GM21390 (cell line): ENCODE measurements at regions not wholly inside any gene's neighbourhood (a gene's known extent, or its start where the extent isn't known, plus 50 kb on each side); places are given as distances from the start of the nearest gene placed in this dataset.

Experiments
- ATAC-seq: cut with Tn5 transposase; IDR thresholded peaks from one replicate; pipeline ENCODE4 v1.9.1; 2021; ENCODE audit not compliant: unreplicated experiment

DNA sequence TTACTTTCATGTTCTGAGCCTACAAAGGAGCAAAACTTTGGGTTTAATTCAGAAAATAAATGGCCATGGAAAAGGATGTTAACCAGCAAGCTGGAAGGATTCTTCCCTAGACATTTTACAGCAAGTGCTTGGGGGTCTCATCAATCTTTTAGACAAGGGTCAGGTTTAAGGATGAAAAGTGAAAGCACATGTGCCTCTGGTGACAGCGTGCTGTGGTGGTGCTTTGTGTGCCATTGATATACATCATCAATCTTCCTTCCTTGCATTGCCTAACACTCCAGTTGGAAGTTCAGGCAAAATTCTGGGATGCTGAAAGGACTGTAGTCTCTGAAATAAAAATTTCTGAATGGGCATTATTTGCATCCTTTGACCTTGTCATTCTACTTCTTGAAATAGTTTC lies 171.2 kb downstream of the KCNE4 start:
- ATAC-seq, result no peak

GRCh38 chr2:223225266-223225665 lies 173.3 kb downstream of the KCNE4 start:
- ATAC-seq, result no peak

DNA sequence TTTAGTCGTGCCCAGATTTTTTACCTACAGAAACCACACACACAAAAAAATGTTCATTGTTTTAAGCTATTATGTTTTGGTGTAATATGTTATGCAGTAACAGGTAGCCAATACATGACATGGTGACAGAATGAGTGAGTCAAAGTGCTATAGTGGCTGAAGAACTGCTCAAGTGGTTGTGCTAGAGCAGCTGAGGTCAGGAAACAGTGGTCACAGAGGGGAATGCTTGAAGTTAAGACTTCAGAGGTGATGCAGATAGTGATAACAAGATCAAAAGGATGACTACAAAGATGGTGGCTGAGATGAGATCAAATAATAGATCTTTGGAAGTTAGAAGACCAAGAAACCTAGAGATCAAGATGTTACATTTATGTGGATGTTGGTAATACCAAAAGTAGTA lies 174.3 kb downstream of the KCNE4 start:
- no peak for ATAC-seq

DNA sequence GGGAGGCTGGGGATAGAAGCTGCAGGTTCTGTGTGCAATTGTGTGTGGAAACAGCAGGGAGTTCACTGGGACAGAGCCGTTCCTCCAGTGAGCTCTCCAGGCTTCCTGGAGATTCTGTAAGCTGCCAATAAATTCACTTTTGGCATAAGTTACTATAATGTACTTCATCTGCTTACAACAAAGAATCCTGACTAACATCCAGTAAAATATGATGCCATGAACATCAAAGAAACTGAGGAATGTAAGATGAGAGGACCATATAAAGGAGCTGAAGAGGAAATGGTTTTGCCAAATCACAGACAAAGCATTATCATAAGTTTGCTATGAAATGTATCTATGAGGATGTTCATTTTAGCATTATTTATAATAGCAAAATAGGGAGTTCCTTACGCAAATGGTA lies 175.3 kb downstream of the KCNE4 start:
- ATAC-seq, result no peak

- ATAC-seq, result no peak
Measured at GRCh38 chr2:223228871-223229270, 176.9 kb downstream of the KCNE4 start.

GRCh38 chr2:223230352-223230751 lies 178.4 kb downstream of the KCNE4 start:
- ATAC-seq, result no peak

DNA sequence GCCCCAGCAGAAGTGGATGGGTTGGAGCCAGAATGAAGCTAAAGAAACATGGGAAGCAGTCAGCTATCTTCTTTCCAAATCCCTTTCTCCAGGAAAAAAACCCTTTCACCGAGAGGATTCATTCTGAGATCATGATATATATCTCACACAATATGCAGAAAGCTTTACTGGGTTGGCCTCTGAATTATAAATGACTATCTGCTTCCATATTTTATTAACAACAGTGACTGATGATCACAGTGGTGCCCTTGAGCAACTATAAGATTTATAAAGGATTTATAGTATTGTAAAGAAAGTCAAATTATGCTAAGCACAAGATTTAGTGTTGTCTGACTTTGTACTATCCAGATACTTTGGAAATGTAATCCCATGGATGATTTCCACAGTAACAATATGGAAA lies 180.3 kb downstream of the KCNE4 start:
- ATAC-seq, result no peak

GRCh38 chr2:223232896-223233295 lies 180.9 kb downstream of the KCNE4 start:
- ATAC-seq, result no peak

DNA sequence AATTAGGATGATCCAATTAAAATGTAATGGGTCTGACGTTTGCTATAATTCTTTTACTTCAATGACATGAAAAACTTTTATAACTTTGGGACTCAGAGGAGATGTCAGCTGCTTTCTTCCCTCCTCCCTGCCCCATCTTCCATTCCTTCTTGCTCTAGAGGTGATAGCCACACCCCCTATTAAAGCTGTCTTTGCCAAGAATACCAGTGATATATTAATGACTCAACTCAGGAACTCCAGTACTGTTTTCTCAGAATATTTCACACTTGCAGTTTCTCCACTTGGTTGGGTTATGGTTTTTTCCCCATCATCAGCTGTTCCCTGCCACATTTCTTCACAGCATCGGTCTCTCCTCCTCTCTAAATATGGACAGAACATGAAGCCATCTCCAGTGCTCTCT lies 184.0 kb downstream of the KCNE4 start:
- no peak for ATAC-seq

DNA sequence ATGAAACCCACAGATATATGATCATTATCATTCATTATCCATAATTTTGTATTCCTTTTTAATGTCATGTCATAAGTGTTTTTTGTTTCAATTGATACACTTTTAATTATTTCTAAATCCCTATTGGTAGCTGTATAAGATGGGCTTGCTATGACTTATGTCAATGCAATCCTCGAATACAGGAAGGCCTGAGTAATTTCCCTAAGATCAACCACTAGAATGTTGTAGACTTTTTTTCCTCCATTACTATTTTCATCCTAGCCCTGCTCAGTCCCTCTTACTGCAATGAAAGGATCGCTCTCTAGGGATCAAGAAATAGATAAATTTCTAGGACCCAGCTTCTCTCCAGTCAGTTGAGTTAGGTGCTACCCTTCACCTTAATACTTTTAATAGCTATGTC lies 186.3 kb downstream of the KCNE4 start:
- no peak for ATAC-seq

DNA sequence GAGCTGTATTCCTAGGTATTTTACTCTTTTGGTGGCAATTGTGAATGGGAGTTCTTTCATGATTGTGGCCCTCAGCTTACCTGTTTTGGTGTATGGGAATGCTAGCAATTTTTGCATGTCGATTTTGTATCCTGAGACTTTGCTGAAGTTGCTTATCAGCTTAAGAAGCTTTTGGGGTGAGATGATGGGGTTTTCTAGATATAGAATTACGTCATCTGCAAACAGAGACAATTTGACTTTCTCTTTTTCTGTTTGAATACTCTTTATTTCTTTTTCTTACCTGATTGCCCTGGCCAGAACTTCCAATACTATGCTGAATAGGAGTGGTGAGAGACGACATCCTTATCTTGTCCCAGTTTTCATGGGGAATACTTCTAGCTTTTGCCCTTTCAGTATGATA lies 191.2 kb downstream of the KCNE4 start:
- no peak for ATAC-seq

GRCh38 chr2:223247136-223247535 lies 195.1 kb downstream of the KCNE4 start:
- ATAC-seq, result no peak

- ATAC-seq, result no peak
Measured at GRCh38 chr2:223251656-223252229, 199.8 kb downstream of the KCNE4 start.

DNA sequence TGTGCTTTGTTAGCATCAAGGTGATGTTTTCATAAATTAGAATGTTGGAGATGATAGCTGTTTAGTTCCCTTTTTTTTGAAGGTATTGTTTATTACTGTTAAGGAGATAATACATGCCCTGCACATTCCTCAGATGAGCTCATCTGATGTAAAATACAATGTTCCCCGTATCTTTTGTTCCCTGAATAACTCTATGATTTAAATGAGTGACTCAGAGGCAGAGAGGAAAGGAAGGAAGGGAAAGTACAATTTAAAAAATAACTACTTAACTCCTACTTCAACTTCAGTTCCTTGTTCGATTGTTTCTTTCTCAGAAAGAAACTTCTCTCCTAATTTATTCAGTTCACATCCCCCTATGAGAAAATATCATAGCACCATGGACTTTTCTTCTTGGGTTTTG lies 208.7 kb downstream of the KCNE4 start:
- no peak for ATAC-seq

DNA sequence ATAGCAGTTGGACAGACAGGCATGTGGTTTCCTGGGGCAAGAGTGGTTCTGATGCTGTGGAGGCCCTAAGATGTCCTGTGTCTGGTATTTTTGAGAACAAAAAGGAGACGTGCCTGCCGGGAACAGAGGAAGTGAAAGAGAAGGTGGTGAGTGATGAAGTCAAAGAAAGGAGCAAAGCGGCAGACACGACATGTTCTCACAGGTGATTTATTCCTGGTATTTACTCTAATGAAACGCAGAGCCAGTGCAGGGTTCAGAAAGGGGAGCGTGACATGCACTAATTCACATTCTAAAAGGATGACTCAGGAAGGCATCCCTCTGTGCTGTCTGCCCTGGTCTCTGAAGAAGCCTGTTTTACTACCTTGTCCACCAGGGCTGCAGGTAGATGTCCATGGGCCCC lies 211.0 kb downstream of the KCNE4 start:
- ATAC-seq, result peak; percentile 57

- no peak for ATAC-seq
Measured at GRCh38 chr2:223264541-223265193, 212.7 kb downstream of the KCNE4 start.

- ATAC-seq, result no peak
Measured at GRCh38 chr2:223267160-223267951, 215.4 kb downstream of the KCNE4 start.

GRCh38 chr2:223269386-223269785 lies 217.4 kb downstream of the KCNE4 start:
- ATAC-seq, result no peak

GRCh38 chr2:223270548-223270947 lies 218.6 kb downstream of the KCNE4 start:
- ATAC-seq, result no peak

GRCh38 chr2:223273995-223274394 lies 222.0 kb downstream of the KCNE4 start:
- no peak for ATAC-seq

DNA sequence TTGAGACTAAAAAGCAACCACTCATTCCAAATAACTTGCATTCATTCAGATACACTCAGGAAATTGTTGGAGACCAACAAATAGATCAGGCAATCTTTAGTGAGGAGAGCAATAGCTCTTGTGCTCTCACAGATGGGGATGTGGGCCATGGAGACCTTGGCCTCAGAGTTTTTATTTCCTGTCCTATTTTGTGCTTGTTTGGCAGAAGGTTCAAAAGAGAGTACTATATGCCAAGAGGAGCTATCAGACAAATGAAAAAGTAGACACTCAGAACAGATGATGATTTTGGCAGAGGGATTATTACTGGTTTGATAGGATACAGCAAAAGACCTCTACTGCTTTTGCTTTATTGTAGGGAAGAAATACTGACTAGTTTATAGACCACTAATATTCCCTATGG lies 230.2 kb downstream of the KCNE4 start:
- ATAC-seq, result no peak

GRCh38 chr2:223283329-223283728 lies 231.3 kb downstream of the KCNE4 start:
- no peak for ATAC-seq
